NAMALWA (cell line): ENCODE measurements at regions not wholly inside any gene's neighbourhood (a gene's known extent, or its start where the extent isn't known, plus 50 kb on each side); places are given as distances from the start of the nearest gene placed in this dataset.
"Not testable (repeated sequence)": the region's sequence is repeated elsewhere in the genome, so short reads cannot be mapped to it uniquely, and the experiment has no call there.

ENCODE experiments used
- DNase-seq: peaks from one replicate; pipeline ENCODE4 v3.0.0-alpha.2; 2015; ENCODE audit warnings: low spot score

DNA sequence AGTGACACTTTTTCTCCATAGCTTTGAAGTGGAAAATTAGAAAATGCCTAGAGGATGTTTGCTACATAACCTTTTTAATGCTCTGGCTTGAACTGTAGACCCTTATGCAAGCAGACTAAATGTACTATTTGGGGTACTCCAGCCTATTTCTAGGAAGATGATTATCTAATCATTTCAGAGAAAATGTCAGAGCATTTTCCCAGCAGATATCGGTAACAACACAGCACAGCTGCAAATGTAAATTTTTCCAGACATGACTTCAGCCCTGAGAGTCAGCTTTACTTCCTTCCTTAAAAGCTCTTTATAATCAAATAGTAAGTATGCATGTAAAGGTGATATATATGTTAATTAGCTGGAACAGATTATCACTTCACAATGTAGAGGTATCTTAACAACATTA lies 1647.1 kb downstream of the SUCLG1 start:
- no peak for DNase-seq

DNA sequence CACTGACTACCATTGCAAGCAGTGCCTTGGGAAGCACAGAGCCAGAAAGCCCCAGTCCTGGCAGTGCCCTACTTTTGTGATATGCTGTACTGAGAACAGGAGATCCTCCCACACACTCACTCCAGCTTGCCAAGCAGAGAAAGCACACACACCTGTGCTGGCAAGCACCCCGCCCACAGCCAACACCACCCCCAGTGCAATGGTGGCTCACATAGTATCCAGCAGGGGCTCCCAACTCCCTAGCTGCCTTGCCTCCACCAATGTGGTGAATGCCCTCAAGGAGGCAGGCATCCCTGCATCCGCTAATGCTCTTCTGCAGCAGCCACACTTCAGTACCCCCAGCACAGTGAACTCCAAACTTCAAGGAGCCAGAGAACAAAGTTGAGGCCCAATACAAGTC lies 1655.8 kb downstream of the SUCLG1 start:
- no peak for DNase-seq

DNA sequence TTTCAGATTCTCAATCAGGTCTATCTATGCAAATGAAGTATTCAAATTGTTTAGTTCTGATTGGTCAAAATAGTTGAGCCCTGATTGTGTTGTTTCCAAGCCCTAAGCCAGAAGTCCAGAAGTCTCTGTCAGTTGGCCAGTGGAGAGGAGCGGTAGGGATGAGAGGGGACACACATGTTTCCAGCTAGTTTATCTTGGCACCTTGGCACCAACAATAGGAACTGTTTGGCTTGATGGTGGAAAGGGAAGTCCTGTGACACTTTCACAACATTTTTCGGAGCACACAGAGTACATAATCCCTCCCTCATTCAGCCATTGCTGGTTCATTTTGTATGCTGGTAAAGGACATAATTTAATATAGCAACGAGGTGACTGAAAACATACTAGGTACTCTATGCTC lies 1661.6 kb downstream of the SUCLG1 start:
- DNase-seq, result no peak

DNA sequence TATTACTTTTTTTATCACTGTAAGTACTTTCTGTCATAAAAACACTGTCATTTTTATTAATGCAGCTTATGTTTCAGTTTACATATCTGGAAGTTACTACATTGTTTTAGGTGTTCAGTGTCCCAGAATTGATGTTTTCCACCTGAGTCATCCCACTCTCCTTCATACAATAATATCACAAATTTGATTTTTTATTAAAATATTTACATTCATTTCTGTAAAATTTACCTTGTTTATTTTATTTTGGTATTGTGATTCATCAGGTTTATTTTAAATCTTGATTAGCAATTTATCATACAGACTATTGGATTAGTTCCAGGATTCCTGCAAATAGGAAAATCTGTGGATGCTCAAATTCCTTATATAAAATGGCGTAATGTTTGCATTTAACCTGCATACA lies 1662.9 kb downstream of the SUCLG1 start:
- DNase-seq, result no peak

DNA sequence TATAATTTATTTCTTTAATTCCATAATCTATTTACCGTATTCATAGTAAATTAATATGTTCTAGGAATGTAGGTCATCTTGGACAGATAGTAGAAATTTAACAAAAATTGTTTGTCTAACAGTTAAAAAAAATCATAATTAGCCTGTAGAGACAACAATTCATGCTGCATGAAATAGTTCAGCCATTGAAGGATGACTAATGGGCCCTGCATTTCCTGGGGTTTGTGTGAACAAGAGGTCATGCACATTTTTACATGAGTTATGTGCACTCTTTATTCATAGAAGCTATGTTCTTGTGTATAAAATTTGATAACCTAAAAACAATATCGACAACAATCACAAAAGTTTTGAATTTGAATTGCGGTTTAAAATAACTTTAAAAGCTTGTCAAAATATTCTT lies 1663.6 kb downstream of the SUCLG1 start:
- no peak for DNase-seq

DNA sequence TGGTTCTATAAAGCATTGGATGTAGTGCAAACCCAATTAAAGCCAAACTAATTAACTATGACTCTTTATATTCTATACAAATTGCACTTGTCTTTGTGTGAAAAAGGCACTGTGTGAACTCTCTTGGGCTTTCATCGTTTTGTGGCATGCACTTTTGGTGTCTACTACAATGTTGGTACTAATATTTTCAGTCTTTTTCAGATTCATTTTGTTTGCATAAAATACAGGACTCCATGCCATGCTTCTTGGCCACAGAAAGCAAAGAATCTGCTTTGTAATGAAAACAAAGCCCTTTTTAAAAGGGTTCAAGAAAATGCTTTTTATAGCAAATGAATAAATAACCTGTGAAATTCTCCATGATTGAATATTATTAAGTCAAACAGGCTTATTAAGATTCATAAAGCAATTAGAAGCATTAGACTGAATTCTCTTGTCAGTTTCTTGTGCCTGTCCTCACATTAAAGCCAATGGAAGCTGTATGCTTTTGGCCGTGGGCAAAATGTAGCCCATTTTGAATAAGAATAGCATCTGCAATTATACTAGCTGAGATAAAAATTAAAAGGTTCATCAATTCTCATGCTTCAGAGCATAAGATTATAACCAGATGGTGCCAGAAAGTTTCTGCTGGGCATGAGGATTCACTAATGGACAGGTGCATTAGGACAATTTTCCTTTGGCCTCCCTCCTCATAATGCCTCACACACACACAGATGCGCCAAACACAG lies 1665.2 kb downstream of the SUCLG1 start:
- no peak for DNase-seq

DNA sequence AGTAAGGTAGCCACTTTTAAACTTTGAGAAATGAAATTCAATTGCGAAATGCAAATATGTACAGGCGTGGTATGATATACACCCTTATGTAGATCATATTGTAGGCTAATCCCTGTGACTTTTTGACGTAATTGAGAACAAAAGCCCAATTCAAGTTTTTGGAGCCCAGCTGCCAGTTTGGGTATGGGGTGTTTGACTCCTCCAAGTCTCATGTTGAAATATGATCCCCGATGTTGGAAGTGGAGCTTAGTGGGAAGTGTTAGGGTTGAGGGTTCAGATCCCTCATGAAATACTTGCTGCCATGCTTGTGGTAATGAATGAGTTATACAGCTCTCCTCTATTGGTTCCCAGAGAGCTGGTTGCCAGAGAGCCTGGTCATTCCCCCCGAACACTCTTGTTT lies 1666.8 kb downstream of the SUCLG1 start:
- DNase-seq, result no peak

DNA sequence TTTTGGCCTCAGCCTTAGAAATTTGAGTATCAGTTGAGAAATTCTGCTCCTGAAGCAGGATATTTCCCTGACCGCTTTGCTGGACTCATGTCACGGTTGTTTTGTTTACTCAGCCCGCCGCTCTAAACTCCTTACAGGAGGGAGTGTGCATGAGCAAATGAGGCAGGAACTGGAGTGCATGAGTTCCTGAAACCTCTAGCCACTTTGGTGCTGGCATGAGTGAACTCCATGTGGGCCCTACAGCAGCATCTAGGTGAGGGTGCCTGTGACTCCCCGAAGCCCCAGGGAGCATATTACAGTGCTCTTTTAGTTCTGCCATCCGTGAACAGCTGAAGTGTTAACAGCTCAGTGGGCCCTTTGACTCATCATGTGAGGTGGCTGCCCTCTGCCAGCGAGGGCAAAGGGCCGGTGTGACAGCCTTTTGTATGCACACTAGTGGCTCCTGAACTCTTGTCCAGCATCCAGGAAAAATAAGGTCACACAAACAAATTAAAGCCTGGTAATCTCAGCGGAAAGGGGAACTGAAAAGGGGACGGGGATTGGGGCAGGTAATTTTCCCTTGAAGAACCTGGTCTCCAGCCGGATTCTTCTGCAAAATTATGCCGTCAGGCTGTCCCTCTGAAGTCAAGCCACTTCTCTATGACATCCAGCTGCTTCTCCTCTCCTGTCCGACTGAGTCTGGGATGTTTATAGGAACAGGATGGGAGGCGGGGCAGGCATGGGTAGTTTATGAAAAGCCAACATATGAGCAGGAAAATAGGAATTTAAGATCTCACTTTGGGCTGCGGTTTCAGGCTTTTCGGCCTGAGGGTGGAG lies 1668.7 kb downstream of the SUCLG1 start:
- DNase-seq, result no peak

DNA sequence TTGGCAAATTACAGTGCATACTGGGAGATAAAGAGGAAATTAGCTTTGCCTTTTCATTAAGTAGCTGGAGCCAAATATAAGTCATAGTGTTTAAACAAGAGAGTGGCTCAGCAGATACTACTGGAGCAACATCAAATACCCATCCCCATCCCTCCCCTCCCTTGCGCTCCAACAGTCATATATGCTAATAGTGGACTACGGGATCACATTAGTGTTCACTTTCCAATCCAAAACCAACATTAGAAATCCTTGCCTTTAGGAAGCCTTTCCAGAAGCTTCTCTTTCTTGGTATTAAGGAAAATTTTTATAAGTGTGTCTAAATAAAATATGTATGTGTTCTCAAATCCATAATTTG lies 1669.3 kb downstream of the SUCLG1 start:
- no peak for DNase-seq

DNA sequence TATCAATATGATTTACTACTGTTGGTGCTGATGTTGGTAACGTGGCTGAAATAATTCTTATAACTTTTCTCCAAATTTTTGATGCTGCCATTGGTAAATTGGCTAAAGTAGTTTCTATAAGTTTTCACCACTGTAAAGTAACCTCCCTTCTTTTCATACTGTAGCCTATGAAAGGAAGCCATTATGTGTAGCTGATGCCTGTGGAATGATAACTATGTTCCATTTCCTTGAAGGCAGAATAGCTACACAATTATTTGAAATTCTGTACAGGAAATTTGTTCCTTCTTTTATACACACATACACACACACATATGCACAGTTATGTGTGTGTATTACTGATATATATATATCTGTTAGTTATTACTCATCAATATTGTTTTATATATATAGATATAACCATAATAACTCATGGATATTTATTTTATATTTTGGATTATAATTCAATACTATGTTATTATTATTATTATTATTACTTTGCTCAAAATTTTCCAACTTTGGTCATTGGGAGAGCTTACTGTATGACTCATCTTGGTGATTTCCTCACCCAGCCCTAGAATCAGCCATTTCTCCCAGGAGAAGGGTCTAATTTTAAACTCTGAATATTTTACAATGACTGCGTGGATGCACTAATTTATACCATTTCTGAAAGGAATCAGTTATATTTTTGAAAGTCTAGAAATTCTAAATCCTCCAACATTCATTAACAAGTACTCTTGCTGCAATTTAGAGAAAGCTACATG lies 1677.7 kb downstream of the SUCLG1 start:
- DNase-seq, result no peak

DNA sequence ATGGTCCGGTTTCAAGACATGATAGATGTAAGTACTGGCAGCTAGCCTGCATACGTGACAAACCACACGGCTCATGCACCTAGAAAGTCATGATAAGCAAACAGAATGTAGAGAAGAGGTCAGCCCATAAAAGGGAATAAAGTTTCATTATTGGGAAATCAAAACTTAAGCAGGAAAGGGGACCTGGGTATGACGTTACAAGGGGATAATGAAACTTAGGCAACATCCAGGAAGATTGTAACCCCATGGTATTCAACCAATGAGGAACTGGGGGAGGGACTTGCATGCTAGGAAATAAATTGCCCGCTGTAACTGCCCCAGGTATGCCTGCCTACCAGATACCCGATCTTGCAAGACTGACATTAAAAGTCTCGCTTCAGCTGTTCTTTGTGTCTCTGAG lies 1679.0 kb downstream of the SUCLG1 start:
- DNase-seq, result no peak

DNA sequence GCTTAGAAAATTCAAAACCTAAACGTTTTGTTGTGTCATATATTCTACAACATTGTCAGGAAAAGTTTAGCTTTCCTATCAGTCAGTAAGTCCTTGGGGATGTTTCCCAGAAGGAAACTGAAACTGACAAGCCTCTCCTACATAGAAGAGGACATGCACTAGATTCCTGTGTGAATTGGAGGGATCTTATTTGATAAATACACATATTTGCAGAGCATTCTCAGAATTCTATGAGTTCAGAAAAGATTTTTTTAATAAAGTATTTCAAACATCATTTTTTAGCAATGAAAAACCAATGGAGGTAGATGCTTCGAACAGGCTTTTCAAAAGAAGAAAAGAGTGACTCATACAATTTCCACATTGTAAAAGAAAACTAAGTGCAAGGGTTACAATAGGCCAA lies 1706.7 kb downstream of the SUCLG1 start:
- DNase-seq, result no peak

DNA sequence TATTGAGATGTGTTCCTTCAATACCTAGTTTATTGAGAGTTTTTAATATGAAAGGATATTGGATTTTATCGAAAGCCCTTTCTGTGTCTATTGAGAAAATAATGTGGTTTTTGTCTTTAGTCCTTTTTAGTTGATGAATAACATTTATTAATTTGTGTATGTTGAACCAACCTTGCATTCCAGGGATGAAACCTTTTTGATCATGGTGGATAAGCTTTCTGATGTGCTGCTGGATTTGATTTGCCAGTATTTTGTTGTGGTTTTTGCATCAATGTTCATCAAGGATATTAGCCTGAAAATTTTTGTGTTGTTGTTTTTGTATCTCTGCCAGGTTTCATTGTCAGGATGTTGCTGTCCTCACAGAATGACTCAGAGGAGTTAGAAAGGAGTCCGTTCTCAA lies 1710.4 kb downstream of the SUCLG1 start:
- no peak for DNase-seq

DNA sequence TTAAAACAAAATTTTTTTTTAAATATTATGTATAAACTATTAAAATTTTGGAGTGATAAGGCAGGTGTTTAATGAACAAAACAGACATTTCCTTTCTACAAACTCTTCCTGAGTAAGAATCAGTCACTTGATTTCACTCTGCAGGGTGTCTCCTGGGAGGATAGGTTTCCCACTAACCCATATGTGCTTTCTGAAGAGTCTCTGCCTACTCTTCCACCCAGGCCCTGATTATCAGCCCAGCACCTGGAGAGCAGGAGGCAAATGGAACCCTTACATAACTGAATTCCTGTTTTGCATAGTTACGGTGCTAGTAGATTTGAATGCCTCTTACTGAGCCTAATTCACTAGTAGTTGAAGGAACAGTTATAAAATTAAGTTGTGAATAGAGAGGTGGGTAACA lies 1718.6 kb downstream of the SUCLG1 start:
- no peak for DNase-seq

DNA sequence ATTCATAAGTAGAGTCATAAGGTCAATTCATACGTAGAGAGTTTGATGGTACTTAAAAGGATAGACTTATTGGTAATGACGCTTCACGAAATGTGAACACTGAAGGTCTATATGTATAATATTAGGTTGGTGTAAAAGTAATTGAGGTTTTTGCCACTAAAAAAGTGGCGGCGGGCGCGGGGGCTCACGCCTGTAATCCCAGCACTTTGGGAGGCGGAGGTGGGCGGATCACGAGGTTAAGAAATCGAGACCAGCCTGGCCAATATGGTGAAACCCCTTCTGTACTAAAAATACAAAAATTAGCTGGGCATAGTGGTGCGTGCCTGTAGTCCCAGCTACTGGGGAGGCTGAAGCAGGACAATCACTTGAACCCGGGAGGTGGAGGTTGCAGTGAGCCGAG lies 1721.1 kb downstream of the SUCLG1 start:
- not testable (repeated sequence) for DNase-seq

DNA sequence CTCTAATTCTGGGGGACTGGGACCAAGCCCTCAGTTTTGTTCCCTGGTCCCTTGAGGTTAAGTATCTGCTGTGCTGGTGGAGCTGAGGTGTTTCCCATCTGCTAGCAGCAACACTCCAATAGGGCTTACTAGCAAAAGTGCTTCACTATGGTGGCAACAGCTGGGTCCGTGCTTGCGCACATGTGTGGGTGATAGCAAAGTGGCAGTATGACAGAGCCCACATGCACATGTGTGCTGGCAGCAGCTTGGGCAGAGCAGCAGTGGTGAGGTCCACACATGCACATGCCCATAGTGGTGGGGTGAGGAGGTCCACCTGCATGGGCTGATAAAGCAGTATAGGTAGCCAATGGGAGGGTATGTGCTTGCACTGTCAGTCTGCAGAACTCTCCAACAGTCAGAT lies 1723.7 kb downstream of the SUCLG1 start:
- no peak for DNase-seq

DNA sequence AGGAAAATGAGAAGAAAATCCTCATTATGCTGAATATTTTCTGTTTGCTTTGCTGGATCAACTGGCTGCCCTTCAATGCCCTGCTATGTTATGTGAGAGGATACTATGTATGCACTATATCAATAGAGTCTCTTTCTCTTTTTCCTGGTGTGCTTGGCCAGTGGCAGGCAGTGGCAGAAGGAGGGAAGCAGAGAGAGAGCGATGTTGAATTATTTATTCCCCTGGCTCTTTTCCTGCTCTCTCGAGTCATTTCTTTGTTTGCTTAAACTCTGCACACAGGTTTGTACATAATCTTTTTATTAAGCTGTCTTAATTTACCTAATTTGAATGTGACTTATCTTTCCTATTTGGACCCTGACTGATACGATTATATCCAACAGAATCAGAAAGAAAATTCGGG lies 1727.3 kb downstream of the SUCLG1 start:
- DNase-seq, result no peak

DNA sequence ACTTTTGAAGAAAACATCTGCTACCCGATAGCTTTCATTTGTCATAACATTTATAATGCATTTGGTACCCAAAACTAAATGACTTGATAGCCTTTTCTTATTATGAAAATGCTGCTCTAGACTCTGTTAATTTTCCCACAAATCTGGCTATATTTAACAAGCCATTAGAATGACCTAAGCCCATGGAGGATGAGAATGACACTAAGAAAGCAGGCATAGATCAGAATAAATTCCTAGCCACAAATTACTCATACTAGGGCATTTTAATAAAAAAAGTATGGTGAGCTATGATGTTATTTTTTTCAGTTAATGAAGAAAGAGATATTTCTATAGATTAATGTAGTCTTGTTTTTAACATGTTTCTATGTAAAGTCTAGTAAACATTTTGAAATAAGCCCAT lies 1728.3 kb downstream of the SUCLG1 start:
- DNase-seq, result no peak

DNA sequence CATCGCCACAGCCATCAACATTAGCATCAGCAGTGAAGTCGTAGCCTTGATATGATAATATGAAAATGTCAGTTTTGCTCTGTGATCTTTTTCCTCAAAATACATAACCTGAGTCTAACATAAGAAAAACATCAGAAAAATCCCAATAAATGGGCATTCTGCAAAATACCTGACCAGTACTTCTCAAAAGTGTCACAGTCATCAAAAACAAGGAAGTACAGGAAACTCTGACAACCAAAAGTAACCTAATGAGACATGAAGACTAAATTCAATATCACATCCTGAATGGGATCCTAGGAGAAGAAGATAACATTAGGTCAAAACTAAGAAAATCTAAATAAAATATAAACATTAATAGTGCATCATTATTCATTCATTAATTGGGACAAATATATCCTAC lies 1731.0 kb downstream of the SUCLG1 start:
- DNase-seq, result no peak

DNA sequence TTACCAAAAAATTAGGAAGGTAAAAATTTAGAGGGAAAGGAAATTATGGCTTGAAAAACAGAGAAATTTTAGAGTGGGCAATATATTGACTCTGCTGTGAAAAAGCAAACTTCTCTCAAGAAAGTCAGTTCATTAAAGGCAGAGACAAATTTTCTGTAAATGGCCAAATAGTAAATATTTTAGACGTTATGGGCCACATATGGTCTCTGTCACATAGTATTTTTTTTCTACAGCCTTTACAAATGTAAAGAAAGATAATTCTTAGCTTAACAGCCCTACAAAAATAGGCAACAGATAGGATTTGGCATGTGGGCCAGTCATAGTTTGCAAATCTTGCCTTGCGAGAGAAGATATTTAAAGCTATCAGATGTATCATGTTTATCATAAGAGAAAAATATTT lies 1750.4 kb downstream of the SUCLG1 start:
- no peak for DNase-seq

DNA sequence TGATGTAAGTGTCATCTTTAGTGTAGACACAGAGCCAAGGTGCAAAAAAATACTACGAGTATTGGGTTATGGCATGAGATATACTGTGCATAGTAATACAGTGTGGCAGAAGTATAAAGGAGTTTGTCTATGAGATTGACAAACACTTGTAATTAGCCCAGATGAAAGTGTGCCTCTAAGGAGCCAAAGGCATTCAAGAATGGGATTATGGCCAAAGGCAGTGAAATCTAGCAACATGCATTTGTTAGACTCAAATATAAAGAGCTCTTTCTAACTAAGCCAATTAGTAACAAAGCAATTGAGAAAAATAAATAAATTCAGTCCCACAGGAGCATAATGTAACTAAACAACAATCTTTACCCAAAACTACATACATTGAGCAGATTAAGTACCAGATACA lies 1761.8 kb downstream of the SUCLG1 start:
- DNase-seq, result no peak

DNA sequence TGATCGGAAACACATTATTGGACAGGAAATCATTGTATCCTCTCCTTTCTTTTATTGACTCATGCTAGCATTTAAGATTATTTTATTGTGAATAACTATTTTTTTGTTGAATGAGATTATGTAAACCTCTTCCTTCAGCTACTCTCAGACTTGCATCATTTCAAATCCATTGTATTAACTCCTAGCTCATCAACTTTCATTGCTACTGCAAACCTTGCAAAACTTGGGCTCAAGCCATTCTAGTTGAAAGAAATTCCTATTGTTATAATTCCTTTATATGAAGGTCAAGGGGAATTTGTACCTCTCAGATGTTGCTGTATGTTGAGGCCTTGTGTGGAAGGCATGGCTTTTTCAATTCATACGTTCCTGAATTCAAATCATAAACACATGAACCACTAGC lies 1764.6 kb downstream of the SUCLG1 start:
- DNase-seq, result no peak

DNA sequence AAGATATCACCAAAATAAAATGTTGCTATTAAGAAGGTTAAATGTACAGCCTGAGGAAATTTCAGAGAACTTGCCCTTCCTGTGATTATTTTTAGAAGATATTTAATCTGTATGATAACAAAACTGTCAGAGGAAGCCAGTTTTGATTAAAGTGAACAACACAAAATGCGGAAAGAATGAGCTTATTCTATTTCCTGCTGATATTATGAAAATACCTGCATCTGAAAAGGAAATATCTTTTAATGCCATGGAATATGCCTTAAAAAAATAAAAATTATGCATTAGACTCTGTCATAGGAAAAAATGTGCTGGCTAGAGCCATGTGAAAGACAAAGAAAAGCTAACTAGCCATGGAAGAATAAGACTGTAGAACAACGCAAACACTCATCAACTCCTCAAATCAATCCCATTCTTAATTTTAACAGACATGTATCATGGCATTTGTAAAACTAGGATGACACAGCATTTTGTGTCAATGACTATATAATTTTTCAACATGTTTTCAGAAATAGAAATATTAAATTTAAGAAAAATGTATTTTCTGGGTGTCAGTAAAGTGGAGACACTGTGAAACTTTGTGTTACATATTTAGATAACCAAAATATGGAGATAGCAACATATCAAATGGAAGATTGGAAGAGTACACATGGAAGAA lies 1768.2 kb downstream of the SUCLG1 start:
- no peak for DNase-seq
